KMS-11 (cell line): ENCODE measurements at regions not wholly inside any gene's neighbourhood (a gene's known extent, or its start where the extent isn't known, plus 50 kb on each side); places are given as distances from the start of the nearest gene placed in this dataset.

ENCODE experiments used
- H2AFZ ChIP-seq: fragments of 200-600 bp; sonication (generic); 2 replicates; pipeline ENCODE4 v1.6.1; 2016; ENCODE audit warnings: antibody characterized with exemption, mixed run types, low read depth
- H3K27ac ChIP-seq: fragments of 200-600 bp; sonication (generic); 2 replicates; pipeline ENCODE4 v1.6.1; 2016; ENCODE audit warnings: mild to moderate bottlenecking, mixed run types
- H3K27me3 ChIP-seq: fragments of 200-600 bp; sonication (generic); 2 replicates; pipeline ENCODE4 v1.6.1; 2017; ENCODE audit warnings: mild to moderate bottlenecking, low read depth, mixed run types, moderate library complexity; ENCODE audit not compliant: insufficient read depth
- H3K36me3 ChIP-seq: fragments of 200-600 bp; sonication (generic); 2 replicates; pipeline ENCODE4 v1.6.1; 2017; ENCODE audit warnings: mild to moderate bottlenecking, mixed run types; ENCODE audit not compliant: insufficient read depth
- H3K4me1 ChIP-seq: fragments of 200-600 bp; sonication (generic); 2 replicates; pipeline ENCODE4 v1.6.1; 2016; ENCODE audit warnings: mild to moderate bottlenecking, low read depth, mixed run types; ENCODE audit not compliant: poor library complexity, severe bottlenecking
- H3K4me2 ChIP-seq: fragments of 200-600 bp; sonication (generic); 2 replicates; pipeline ENCODE4 v1.7.0; 2016; ENCODE audit warnings: mild to moderate bottlenecking, mixed run types
- H3K4me3 ChIP-seq: fragments of 200-600 bp; sonication (generic); IDR thresholded peaks from 2 replicates; pipeline ENCODE4 v1.6.1; 2017; ENCODE audit warnings: low read depth, low read length, mixed read lengths; ENCODE audit not compliant: insufficient read depth
- H3K79me2 ChIP-seq: fragments of 200-600 bp; sonication (generic); 2 replicates; pipeline ENCODE4 v1.6.1; 2016; ENCODE audit warnings: low read depth, mixed run types; ENCODE audit not compliant: insufficient read depth
- H3K9ac ChIP-seq: fragments of 200-600 bp; sonication (generic); 2 replicates; pipeline ENCODE4 v1.6.1; 2016; ENCODE audit warnings: mild to moderate bottlenecking, mixed run types
- H4K20me1 ChIP-seq: fragments of 200-600 bp; sonication (generic); 2 replicates; pipeline ENCODE4 v1.6.1; 2016; ENCODE audit warnings: mild to moderate bottlenecking, mixed run types; ENCODE audit not compliant: insufficient read depth
- TF ChIP-seq, protein P1 (sequence below): fragments of 200-600 bp; sonication (generic); conservative IDR thresholded peaks from 2 replicates; pipeline ENCODE4 v1.6.1; 2017; ENCODE audit warnings: low read depth, mild to moderate bottlenecking, antibody characterized with exemption, low read length, moderate library complexity, mixed read lengths

DNA sequence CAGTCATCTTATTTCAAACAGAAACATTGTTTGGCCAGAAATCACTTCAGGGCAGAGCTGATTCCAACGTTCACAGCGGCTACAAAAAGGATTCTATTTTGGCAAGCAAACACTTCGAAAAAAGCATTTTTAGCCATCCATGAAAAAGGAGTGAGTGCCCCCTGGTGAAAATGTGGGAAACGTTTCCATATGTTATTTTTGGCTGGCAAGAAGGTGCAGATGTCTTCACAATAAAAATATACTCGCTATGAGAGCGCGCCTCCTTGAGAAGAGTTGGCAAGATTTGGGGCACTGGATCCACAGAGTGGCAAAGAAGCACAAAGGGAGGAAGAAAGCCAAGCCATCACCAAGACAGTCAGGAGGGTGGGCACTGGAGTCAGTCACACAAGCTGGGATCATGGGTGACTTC is 191.1 kb downstream of the CHD9NB start:
- Histone ChIP-seq H3K4me1 (no peaks in the 10 kb centered on the region), H3K27ac (no peak overlapping the region), H3K27me3 (no peaks in the 10 kb centered on the region), H3K4me2 (no peak overlapping the region), H3K4me3 (no peak overlapping the region), H2AFZ (no peak overlapping the region), H3K79me2 (no peaks in the 10 kb centered on the region), H4K20me1 (no peaks in the 10 kb centered on the region), H3K36me3 (no peaks in the 10 kb centered on the region), H3K9ac (no peak overlapping the region)
- TF ChIP-seq, protein P1, sequence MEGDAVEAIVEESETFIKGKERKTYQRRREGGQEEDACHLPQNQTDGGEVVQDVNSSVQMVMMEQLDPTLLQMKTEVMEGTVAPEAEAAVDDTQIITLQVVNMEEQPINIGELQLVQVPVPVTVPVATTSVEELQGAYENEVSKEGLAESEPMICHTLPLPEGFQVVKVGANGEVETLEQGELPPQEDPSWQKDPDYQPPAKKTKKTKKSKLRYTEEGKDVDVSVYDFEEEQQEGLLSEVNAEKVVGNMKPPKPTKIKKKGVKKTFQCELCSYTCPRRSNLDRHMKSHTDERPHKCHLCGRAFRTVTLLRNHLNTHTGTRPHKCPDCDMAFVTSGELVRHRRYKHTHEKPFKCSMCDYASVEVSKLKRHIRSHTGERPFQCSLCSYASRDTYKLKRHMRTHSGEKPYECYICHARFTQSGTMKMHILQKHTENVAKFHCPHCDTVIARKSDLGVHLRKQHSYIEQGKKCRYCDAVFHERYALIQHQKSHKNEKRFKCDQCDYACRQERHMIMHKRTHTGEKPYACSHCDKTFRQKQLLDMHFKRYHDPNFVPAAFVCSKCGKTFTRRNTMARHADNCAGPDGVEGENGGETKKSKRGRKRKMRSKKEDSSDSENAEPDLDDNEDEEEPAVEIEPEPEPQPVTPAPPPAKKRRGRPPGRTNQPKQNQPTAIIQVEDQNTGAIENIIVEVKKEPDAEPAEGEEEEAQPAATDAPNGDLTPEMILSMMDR, result no peak

GRCh38 chr16:52855463-52855862 is 197.2 kb downstream of the CHD9NB start:
- Histone ChIP-seq H3K27ac (no peak overlapping the region), H2AFZ (no peak overlapping the region), H4K20me1 (no peaks in the 10 kb centered on the region), H3K79me2 (no peaks in the 10 kb centered on the region), H3K9ac (no peak overlapping the region), H3K4me1 (no peaks in the 10 kb centered on the region), H3K4me2 (no peak overlapping the region), H3K27me3 (no peaks in the 10 kb centered on the region), H3K4me3 (no peak overlapping the region), H3K36me3 (no peaks in the 10 kb centered on the region)
- TF ChIP-seq, protein P1, result no peak

GRCh38 chr16:52852978-52853377 is 199.7 kb downstream of the CHD9NB start:
- Histone ChIP-seq H3K4me1 (no peaks in the 10 kb centered on the region), H3K9ac (no peak overlapping the region), H3K36me3 (no peaks in the 10 kb centered on the region), H2AFZ (no peak overlapping the region), H3K4me3 (no peak overlapping the region), H3K79me2 (no peaks in the 10 kb centered on the region), H3K4me2 (no peak overlapping the region), H4K20me1 (no peaks in the 10 kb centered on the region), H3K27me3 (no peaks in the 10 kb centered on the region), H3K27ac (no peak overlapping the region)
- TF ChIP-seq, protein P1, result no peak

DNA sequence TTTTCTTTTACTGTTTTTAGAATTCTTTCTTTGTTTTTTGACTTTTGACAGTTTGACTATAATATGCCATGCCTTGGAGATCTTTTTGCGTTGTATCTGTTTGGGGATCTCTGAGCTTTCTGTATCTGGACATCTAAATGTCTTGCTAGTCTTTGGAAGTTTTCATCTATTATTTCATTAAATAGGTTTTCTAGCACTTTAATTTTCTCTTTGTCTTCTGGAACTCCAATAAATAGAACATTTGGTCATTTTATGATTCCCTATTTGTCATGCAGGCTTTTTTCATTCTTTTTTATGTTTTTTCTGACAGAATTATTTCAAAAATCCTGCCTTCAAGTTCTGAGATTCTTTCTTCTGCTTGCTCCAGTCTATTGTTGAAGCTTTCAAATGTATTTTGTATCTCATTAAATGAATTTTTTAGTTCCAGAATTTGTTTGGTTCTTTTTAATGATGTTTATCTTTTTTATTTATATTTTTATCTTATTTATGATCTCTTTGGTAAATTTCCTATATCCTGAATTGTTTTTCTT is 201.4 kb downstream of the CHD9NB start:
- no peaks in the 10 kb centered on the region for H3K36me3 ChIP-seq
- no peak overlapping the region for H3K27ac ChIP-seq
- no peaks in the 10 kb centered on the region for H4K20me1 ChIP-seq
- no peak overlapping the region for H3K4me2 ChIP-seq
- TF ChIP-seq, protein P1, result no peak
- H2AFZ ChIP-seq, result no peak overlapping the region
- no peak overlapping the region for H3K9ac ChIP-seq
- no peaks in the 10 kb centered on the region for H3K4me1 ChIP-seq
- H3K79me2 ChIP-seq, result no peaks in the 10 kb centered on the region
- no peak overlapping the region for H3K4me3 ChIP-seq
- H3K27me3 ChIP-seq, result no peaks in the 10 kb centered on the region

GRCh38 chr16:52843381-52843780 is 209.3 kb downstream of the CHD9NB start:
- H3K4me2 ChIP-seq, result no peak overlapping the region
- H3K9ac ChIP-seq, result no peak overlapping the region
- H3K4me3 ChIP-seq, result no peak overlapping the region
- H2AFZ ChIP-seq, result no peak overlapping the region
- no peaks in the 10 kb centered on the region for H3K36me3 ChIP-seq
- H3K27ac ChIP-seq, result no peak overlapping the region
- H4K20me1 ChIP-seq, result no peaks in the 10 kb centered on the region
- H3K79me2 ChIP-seq, result no peaks in the 10 kb centered on the region
- no peaks in the 10 kb centered on the region for H3K4me1 ChIP-seq
- TF ChIP-seq, protein P1, result no peak
- H3K27me3 ChIP-seq, result no peaks in the 10 kb centered on the region
